ENCODE measurements at regions not wholly inside any gene's neighbourhood (a gene's known extent, or its start where the extent isn't known, plus 50 kb on each side); places are given as distances from the start of the nearest gene placed in this dataset.

DNA sequence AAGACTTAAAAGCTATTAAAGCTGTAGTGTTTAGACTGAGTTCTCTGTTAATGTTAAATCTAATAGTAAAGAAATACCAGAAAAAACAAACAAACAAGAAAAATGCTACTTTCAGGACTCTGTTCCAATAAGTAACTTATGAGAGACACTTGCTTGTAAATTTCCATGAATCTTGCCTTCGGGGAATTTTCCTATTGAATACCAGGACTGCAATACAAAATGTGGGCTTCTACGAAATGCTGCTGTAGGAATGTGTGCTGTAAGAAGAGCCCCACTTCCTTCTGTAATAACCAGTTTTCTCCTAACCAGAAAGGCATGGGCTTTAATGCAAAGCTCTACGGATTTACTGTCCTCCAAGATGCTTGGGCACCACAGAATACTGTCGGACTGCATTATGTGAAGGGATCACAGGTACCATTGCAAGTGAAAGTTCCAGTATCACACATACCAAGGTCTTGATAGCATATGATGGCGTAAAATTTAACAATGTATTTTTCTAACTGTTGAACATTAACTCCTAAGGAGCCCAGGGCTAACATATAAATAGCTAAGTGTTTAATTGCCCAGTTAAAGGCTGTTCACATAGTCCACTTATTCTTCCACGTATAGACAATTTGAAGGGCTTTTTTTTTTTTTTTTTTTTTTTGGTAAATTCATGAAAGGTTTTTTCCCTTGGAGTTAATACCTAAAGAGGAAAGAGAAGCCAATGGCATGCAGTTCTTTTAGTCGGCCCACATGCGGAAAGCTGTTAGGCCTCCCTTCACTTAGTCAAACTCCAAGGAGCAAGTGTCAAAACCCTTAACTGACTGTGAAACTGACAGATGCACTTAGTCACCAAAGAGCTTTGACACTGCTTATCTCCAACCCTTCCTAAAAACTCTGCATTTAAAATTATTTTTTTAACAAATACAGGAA, 564.0 kb upstream of the POU3F3 start:
- H3K4me3 ChIP-seq (replicated peaks in 1 of 3; ENCODE audit: insufficient read depth in 1 of 3, low read depth in 2 of 3, low read length in 3 of 3): no peak overlapping the region
- no peaks in the 10 kb centered on the region for H3K79me2 ChIP-seq (ENCODE audit: insufficient read depth, low read length)
- no peak overlapping the region for H3K27ac ChIP-seq (ENCODE audit: extremely low read length, insufficient read depth, low read length)
- CTCF ChIA-PET (ENCODE audit: low intra/inter-chr PET ratio, low total read pairs): no interaction called here
- no peak overlapping the region for H3K9ac ChIP-seq (ENCODE audit: insufficient read depth, low read depth, low read length)
- ATAC-seq: no peak; the same call in 2 of the 3 replicates
- H3K4me1 ChIP-seq (ENCODE audit: insufficient read depth, low read length): peaks cover 6% of the 10 kb centered on the region; the same call in 1 of the 2 replicates
- no peaks in the 10 kb centered on the region for H3K9me3 ChIP-seq (ENCODE audit: low read length)
- no TSS peak for BruUV-seq (replicated peaks)
- DNase-seq (ENCODE audit: low spot score): no peak
- no peaks in the 10 kb centered on the region for H4K20me1 ChIP-seq (ENCODE audit: insufficient read depth, low read length)
- no peak for TF ChIP-seq ZNF446 (CRISPR knock-in tag; IDR thresholded peaks at IDR 0.05)
- 0 out of 2 replicates have a peak, but pooled peaks have one; percentile 21 for TF ChIP-seq BCL6 (CRISPR knock-in tag; IDR thresholded peaks at IDR 0.05)
- no peak for TF ChIP-seq GLI4 (CRISPR knock-in tag; IDR thresholded peaks at IDR 0.05; ENCODE audit: borderline replicate concordance)
- no peak for TF ChIP-seq U2AF1 (optimal IDR thresholded peaks at IDR 0.05; ENCODE audit: low read depth, low read length)
- FAIRE-seq: no peak
- no peaks in the 10 kb centered on the region for H3K27me3 ChIP-seq (ENCODE audit: control insufficient read depth in 1 of 2, insufficient read depth in 2 of 2, low read length in 2 of 2)
- POLR2A ChIA-PET: no interaction called here
- in situ Hi-C loops (cut with HindIII; ENCODE audit: extremely low pct_ligation_motif_present, low pct_unique_long_range_greater_than_20kb): no loop called here
- no peak overlapping the region for H2AFZ ChIP-seq (ENCODE audit: low read length)
- intact Hi-C loops (cut with micrococcal nuclease; ENCODE audit: unreplicated experiment): no loop called here
- no peak overlapping the region; the same call in 1 of the 2 replicates for H3K4me2 ChIP-seq (ENCODE audit: low read depth, low read length)
- H3K36me3 ChIP-seq (replicated peaks in 1 of 2; ENCODE audit: control insufficient read depth in 1 of 2, insufficient read depth in 2 of 2, low read length in 2 of 2): no peaks in the 10 kb centered on the region
- WGBS (ENCODE audit: low lambda C conversion rate): 41% methylated on average over 8 of the region's 8 CpGs

DNA sequence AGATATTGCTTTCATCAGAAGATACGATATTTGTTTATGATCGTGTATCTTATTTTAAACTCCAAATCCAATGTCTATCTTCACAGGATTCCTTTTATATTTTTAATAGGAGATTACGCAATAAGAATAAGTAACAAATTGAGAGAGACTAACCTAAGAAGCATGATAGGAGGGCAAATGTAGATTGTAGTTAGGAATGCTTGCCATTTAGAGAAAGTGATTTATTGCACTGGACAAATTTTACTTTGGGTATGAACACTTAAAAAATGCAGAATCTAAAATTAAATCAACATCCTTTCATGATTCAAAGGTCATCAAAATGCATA, 563.4 kb upstream of the POU3F3 start:
- intact Hi-C loops (cut with micrococcal nuclease; ENCODE audit: unreplicated experiment): no loop called here
- POLR2A ChIA-PET: no interaction called here
- no peak overlapping the region for H3K4me2 ChIP-seq (ENCODE audit: low read depth, low read length)

More for the DNA sequence above, 563.4 kb upstream of the POU3F3 start:
- Histone ChIP-seq H3K4me1 (ENCODE audit: insufficient read depth, low read length) (peaks cover 6% of the 10 kb centered on the region; the same call in 1 of the 2 replicates), H3K4me3 (replicated peaks in 1 of 3; ENCODE audit: insufficient read depth in 1 of 3, low read depth in 2 of 3, low read length in 3 of 3) (no peak overlapping the region), H3K79me2 (ENCODE audit: insufficient read depth, low read length) (no peaks in the 10 kb centered on the region), H4K20me1 (ENCODE audit: insufficient read depth, low read length) (no peaks in the 10 kb centered on the region), H2AFZ (ENCODE audit: low read length) (no peak overlapping the region), H3K9me3 (ENCODE audit: low read length) (no peaks in the 10 kb centered on the region), H3K9ac (ENCODE audit: insufficient read depth, low read depth, low read length) (no peak overlapping the region), H3K36me3 (replicated peaks in 1 of 2; ENCODE audit: control insufficient read depth in 1 of 2, insufficient read depth in 2 of 2, low read length in 2 of 2) (no peaks in the 10 kb centered on the region), H3K27me3 (ENCODE audit: control insufficient read depth in 1 of 2, insufficient read depth in 2 of 2, low read length in 2 of 2) (no peaks in the 10 kb centered on the region), H3K27ac (ENCODE audit: extremely low read length, insufficient read depth, low read length) (no peak overlapping the region)
- ATAC-seq: no peak
- 31% methylated on average over 3 of the region's 3 CpGs for WGBS (ENCODE audit: low lambda C conversion rate)
- DNase-seq (ENCODE audit: low spot score): no peak
- BruUV-seq (replicated peaks): no TSS peak
- CTCF ChIA-PET (ENCODE audit: low intra/inter-chr PET ratio, low total read pairs): no interaction called here
- TF ChIP-seq, protein P1, sequence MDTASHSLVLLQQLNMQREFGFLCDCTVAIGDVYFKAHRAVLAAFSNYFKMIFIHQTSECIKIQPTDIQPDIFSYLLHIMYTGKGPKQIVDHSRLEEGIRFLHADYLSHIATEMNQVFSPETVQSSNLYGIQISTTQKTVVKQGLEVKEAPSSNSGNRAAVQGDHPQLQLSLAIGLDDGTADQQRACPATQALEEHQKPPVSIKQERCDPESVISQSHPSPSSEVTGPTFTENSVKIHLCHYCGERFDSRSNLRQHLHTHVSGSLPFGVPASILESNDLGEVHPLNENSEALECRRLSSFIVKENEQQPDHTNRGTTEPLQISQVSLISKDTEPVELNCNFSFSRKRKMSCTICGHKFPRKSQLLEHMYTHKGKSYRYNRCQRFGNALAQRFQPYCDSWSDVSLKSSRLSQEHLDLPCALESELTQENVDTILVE (CRISPR knock-in tag; IDR thresholded peaks at IDR 0.05): no peak
- TF ChIP-seq CEBPB (IDR thresholded peaks at IDR 0.05; ENCODE audit: borderline replicate concordance, low read depth, low read length): peak; percentile 77
- no peak for FAIRE-seq
- in situ Hi-C loops (cut with HindIII; ENCODE audit: extremely low pct_ligation_motif_present, low pct_unique_long_range_greater_than_20kb): no loop called here

Measured in HepG2 (cell line).